ENCODE measurements at regions not wholly inside any gene's neighbourhood (a gene's known extent, or its start where the extent isn't known, plus 50 kb on each side); places are given as distances from the start of the nearest gene placed in this dataset.
A peak's percentile ranks its signal among the peaks of the same experiment; 100 is the strongest.
"Not testable (repeated sequence)": the region's sequence is repeated elsewhere in the genome, so short reads cannot be mapped to it uniquely, and the experiment has no call there.

DNA sequence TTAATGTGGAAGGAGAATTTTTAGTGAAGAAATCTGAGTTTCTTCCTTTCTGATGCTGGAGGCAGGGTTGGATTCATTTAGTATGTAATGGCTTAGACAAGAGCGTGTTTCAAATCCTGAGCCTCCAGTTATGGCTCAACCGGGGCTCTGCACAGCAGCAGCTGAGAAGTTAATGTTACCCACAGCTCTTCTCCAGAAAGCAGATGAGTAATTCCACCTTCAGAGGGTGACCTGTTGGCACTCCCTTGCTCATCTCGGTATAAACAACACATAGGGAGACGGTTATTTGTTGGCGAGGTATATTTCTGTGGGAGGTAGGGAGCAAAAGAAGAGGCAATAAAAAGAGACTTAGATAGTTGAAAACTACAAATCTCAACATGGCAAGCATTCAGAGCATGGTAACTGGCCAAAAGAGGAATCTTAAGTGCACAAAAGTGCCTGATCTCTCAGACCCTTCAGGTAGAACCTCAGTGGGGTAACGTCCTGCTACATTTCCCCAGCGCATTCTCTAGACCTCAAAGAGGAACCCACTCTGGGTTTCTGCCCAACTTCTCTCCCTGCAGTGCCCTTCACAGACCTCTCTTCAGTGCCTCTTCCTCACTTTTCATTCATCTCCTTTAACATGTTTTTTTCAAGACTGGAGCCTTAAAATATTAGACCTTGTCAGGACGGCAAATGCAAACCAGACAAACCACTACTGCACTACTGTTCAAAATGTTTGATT is 417.5 kb upstream of the ADAMTSL1 start:
- DNase-seq: no peak
- in situ Hi-C loops (cut with HindIII; ENCODE audit: low pct_ligation_motif_present, low pct_unique_long_range_greater_than_20kb, low sequenced_read_pairs): no loop called here

- DNase-seq: no peak
- in situ Hi-C loops (cut with HindIII; ENCODE audit: low pct_ligation_motif_present, low pct_unique_long_range_greater_than_20kb, low sequenced_read_pairs): no loop called here
Measured at GRCh38 chr9:18056993-18057369, 417.0 kb upstream of the ADAMTSL1 start.

DNA sequence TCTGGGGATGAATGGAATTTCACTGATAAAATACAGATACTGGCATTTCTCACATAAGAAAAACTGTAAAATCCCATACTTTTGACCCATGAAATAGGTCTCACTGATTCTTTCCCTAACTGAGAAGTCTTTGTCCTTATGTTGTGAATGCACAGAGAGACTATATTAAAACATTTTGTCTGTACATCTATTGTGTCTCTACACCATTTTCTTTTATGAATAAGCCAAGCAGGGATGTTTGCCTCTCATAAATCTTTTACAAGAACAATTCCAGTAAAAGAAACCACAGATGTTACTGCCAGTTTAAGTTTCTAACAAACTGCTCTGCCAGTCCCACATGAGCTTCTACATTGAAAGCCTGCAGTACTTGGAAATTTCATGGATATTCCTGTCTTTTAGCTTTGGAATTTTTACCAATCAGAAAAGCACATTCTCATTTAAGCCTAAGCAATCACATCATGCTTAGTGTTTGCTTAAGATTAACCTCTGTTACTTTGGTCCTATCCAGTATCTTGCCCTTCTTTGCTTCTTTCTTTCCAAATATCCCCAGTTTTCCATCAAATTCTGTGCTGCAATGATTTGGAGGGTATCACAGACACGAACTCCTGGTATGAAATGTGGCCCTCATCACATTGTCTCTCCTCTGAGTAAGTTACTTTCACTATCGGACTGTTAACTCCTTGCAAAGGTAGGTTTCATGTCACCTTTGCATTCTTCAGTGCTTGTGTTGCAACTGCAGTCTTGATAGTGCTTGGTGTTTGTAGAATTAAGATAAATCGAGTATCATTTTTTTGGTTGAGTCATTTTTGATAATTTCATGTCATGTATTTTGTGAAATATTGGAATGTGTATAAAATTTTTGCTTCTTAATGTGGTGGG is 415.1 kb upstream of the ADAMTSL1 start:
- DNase-seq: no peak
- in situ Hi-C loops (cut with HindIII; ENCODE audit: low pct_ligation_motif_present, low pct_unique_long_range_greater_than_20kb, low sequenced_read_pairs): no loop called here

DNA sequence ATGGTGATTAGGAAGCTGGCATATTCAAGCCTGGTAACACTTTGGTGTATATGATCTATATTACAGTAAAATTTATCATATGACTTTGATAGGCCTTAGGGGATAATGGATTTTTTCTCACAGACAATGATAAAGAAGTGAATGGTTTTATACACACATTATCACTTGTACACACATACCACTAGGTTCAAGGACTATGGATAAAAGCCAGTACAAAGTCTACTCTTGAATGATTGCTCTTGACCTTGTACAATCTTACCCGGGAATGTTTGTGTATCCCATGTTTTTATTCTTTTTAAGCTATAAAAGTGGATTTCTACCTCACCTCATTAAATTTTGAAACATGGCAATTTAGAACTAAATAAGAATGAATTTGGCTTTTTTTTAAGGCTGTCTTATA is 414.5 kb upstream of the ADAMTSL1 start:
- in situ Hi-C loops (cut with HindIII; ENCODE audit: low pct_ligation_motif_present, low pct_unique_long_range_greater_than_20kb, low sequenced_read_pairs): no loop called here
- DNase-seq: no peak

- in situ Hi-C loops (cut with HindIII; ENCODE audit: low pct_ligation_motif_present, low pct_unique_long_range_greater_than_20kb, low sequenced_read_pairs): no loop called here
Measured at GRCh38 chr9:18060269-18060934, 413.6 kb upstream of the ADAMTSL1 start.

DNA sequence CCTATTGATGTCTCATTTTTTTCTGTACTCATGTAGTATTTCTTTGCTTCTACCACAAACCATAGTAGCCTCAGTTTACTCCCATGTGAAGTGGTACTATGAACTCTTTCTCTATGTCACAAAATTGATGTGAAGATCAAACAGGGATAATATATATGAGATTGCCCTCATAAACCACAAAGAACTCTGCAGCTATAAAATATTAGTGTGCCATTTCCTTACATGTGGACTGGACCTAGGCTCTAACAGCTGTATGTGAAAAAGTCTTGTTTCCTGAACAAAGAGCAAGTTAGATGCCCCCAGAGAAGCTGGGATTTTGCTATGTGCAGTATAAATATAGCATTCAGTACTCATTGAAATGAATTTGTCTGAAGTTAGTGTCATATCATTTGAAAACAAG is 412.6 kb upstream of the ADAMTSL1 start:
- in situ Hi-C loops (cut with HindIII; ENCODE audit: low pct_ligation_motif_present, low pct_unique_long_range_greater_than_20kb, low sequenced_read_pairs): no loop called here
- DNase-seq: no peak

More at GRCh38 chr9:18060269-18060934, 413.6 kb upstream of the ADAMTSL1 start:
- peak; percentile 15 for DNase-seq

GRCh38 chr9:18061856-18062255 is 412.1 kb upstream of the ADAMTSL1 start:
- in situ Hi-C loops (cut with HindIII; ENCODE audit: low pct_ligation_motif_present, low pct_unique_long_range_greater_than_20kb, low sequenced_read_pairs): no loop called here
- no peak for DNase-seq

DNA sequence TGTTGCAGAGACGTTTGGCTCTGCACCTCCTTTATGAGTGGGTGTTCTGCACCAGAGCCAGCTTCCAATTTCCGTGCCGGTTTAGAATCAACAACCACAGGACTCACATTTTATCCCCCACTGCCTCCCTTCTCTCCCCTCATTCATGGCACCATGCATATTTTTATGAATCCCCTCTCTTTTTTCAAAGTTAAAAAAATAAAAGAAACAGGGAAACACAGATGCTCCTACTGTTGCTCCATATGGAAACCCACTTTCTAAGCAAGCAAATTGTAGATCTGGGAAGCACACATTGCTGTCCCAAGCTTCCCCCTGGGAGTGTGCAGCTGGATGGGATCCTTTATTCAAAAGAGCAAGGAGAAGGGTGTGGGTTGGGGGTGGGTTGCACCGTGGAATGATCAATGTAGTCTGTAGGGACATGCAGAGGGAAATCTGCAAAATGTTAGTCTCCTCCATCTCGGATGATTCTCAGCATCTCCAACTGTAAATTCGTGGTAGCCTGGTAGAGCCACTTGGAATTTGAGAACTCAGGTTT is 410.0 kb upstream of the ADAMTSL1 start:
- in situ Hi-C loops (cut with HindIII; ENCODE audit: low pct_ligation_motif_present, low pct_unique_long_range_greater_than_20kb, low sequenced_read_pairs): no loop called here
- DNase-seq: no peak

DNA sequence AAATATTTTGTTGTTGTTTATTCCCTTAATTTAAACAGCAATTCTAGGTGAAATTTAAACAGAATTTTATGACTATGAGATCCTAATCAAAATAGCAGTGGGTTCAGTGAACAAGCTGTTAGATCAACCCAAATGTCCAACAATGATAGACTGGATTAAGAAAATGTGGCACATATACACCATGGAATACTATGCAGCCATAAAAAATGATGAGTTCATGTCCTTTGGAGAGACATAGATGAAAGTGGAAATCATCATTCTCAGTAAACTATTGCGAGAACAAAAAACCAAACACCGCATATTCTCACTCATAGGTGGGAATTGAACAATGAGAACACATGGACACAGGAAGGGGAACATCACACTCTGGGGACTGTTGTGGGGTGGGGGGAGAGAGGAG is 407.3 kb upstream of the ADAMTSL1 start:
- in situ Hi-C loops (cut with HindIII; ENCODE audit: low pct_ligation_motif_present, low pct_unique_long_range_greater_than_20kb, low sequenced_read_pairs): not testable (repeated sequence)

GRCh38 chr9:18067548-18068120 is 406.3 kb upstream of the ADAMTSL1 start:
- in situ Hi-C loops (cut with HindIII; ENCODE audit: low pct_ligation_motif_present, low pct_unique_long_range_greater_than_20kb, low sequenced_read_pairs): no loop called here
- DNase-seq: no peak

More for the DNA sequence above, 407.3 kb upstream of the ADAMTSL1 start:
- DNase-seq: not testable (repeated sequence)

GRCh38 chr9:18068900-18069299 is 405.1 kb upstream of the ADAMTSL1 start:
- DNase-seq: no peak
- in situ Hi-C loops (cut with HindIII; ENCODE audit: low pct_ligation_motif_present, low pct_unique_long_range_greater_than_20kb, low sequenced_read_pairs): no loop called here

DNA sequence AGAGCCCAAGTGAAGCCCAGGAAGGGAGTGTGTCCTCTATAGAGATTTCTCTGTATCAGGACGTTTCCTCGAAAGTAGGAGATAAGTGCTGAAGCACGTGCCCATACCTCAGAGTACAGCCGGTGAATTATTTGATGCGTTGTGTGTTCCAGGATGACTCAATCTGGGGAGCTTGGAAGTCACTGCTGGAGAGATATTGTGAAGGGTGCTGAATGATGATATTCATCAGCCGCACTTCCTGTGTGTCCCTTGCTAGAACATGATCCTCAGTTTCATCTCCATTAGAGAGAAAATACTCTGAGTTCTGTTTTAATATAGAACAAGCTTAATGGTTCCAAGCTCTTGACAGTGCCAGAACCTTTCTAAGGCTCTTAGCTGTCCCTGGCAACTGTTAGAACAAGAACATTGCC is 402.3 kb upstream of the ADAMTSL1 start:
- DNase-seq: no peak
- in situ Hi-C loops (cut with HindIII; ENCODE audit: low pct_ligation_motif_present, low pct_unique_long_range_greater_than_20kb, low sequenced_read_pairs): no loop called here

- in situ Hi-C loops (cut with HindIII; ENCODE audit: low pct_ligation_motif_present, low pct_unique_long_range_greater_than_20kb, low sequenced_read_pairs): no loop called here
- DNase-seq: no peak
Measured at GRCh38 chr9:18073002-18073401, 401.0 kb upstream of the ADAMTSL1 start.

DNA sequence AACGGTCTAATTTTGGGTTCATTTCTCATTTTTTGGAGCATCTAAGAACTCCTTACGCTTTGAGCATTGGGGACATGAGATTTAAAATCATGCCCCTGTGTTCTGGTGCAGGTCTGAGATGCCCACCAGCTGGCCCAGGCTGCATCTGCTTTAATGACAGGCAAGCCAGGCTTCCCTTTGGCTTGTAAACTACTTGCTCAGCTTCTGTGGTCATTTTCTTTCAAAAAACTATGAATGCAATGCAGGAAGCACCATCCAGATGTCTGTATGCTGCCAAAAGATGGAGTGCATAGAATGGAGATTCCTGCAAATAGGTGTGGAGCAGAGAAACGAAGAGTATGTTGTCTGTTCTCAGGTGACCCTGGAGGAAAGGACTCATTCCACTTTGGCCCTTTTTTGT is 399.9 kb upstream of the ADAMTSL1 start:
- in situ Hi-C loops (cut with HindIII; ENCODE audit: low pct_ligation_motif_present, low pct_unique_long_range_greater_than_20kb, low sequenced_read_pairs): no loop called here
- no peak for DNase-seq

GRCh38 chr9:18075253-18075952 is 398.6 kb upstream of the ADAMTSL1 start:
- no peak for DNase-seq
- in situ Hi-C loops (cut with HindIII; ENCODE audit: low pct_ligation_motif_present, low pct_unique_long_range_greater_than_20kb, low sequenced_read_pairs): no loop called here

DNA sequence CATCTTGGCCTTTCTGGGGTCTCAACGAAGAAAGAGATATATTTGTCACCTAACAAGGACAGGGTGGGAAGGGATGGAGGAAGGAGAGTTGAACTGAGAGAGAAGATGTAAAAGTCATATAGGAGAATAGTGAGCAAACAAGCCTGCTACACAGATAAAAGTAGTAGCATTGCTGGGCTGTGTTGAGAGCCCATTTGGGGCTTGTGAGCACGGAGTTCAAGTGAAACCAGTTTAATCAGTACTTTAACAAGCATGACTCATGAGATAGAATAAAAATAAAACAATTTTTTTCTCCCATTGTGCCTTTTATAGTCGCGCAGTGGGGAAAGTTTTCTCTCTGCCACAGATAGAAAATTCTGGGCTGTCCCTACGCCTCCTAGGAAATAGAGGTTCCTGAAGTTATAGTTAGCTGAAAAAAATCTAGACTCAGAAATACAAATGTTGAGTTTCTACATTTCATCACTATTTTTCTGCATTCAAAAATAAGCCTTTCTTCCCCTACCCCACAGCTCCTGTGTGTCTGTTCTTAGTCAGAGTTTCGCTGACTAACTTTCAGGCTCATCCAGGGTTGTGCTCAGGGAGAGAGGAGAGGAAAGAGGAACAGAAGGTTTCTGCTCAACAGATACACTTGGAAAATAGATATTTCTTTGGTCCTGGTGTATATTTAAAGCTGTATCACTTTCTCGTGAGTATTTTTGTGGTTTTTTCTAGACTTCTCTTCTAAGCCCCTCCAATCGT is 395.8 kb upstream of the ADAMTSL1 start:
- in situ Hi-C loops (cut with HindIII; ENCODE audit: low pct_ligation_motif_present, low pct_unique_long_range_greater_than_20kb, low sequenced_read_pairs): no loop called here
- no peak for DNase-seq

DNA sequence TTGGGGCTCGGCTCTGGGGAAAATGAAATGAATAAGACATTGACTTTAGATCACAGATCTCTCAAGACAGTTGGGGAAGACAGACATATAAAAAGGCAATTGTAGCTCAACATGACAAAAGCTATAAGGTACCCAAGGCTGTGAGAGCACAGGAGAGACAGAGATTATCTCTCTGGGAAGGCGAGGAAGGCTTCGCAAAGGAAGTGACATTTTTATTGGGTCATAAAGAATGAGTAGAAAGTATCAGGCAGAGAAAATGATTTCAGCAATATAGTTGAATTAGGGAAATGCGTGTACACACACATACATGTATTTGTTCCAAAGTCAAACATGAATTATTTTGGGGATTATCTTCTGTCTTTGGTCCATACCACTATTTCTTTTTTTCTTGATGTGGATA is 381.8 kb upstream of the ADAMTSL1 start:
- in situ Hi-C loops (cut with HindIII; ENCODE audit: low pct_ligation_motif_present, low pct_unique_long_range_greater_than_20kb, low sequenced_read_pairs): no loop called here
- DNase-seq: no peak
